Mucosa of rectum (tissue), 2 donors: ENCODE measurements at regions not wholly inside any gene's neighbourhood (a gene's known extent, or its start where the extent isn't known, plus 50 kb on each side); places are given as distances from the start of the nearest gene placed in this dataset.

Experiments
- H3K27ac ChIP-seq, 2 donors: one replicate each; pipeline ENCODE4 v1.7.0; 2013; ENCODE audit warnings: inconsistent platforms in 2 of 2, low read depth in 2 of 2, low read length in 2 of 2
- H3K27me3 ChIP-seq, 2 donors: one replicate each; pipeline ENCODE4 v1.7.0; 2013; ENCODE audit warnings: low read length in 2 of 2; ENCODE audit not compliant: control insufficient read depth in 2 of 2, insufficient read depth in 2 of 2
- H3K36me3 ChIP-seq, 2 donors: one replicate each; pipeline ENCODE4 v1.7.0; 2013; ENCODE audit warnings: low read length in 2 of 2; ENCODE audit not compliant: control insufficient read depth in 2 of 2, insufficient read depth in 2 of 2
- H3K4me1 ChIP-seq, 2 donors: one replicate each; pipeline ENCODE4 v1.7.0; 2013; ENCODE audit warnings: low read length in 2 of 2, mild to moderate bottlenecking in 1 of 2; ENCODE audit not compliant: control insufficient read depth in 2 of 2, insufficient read depth in 2 of 2
- H3K4me3 ChIP-seq, 2 donors: one replicate each; pipeline ENCODE4 v1.7.0; 2013; ENCODE audit warnings: low read length in 2 of 2
- H3K9ac ChIP-seq, 2 donors: one replicate each; pipeline ENCODE4 v1.7.0; 2013; ENCODE audit warnings: low read length in 2 of 2, low read depth in 1 of 2, mild to moderate bottlenecking in 1 of 2
- H3K9me3 ChIP-seq, 2 donors: one replicate each; pipeline ENCODE4 v1.7.0; 2013; ENCODE audit warnings: low read length in 2 of 2; ENCODE audit not compliant: control insufficient read depth in 2 of 2
- donor health status: healthy.
- donor health status: Normal muscosa, but diverticular disease.

DNA sequence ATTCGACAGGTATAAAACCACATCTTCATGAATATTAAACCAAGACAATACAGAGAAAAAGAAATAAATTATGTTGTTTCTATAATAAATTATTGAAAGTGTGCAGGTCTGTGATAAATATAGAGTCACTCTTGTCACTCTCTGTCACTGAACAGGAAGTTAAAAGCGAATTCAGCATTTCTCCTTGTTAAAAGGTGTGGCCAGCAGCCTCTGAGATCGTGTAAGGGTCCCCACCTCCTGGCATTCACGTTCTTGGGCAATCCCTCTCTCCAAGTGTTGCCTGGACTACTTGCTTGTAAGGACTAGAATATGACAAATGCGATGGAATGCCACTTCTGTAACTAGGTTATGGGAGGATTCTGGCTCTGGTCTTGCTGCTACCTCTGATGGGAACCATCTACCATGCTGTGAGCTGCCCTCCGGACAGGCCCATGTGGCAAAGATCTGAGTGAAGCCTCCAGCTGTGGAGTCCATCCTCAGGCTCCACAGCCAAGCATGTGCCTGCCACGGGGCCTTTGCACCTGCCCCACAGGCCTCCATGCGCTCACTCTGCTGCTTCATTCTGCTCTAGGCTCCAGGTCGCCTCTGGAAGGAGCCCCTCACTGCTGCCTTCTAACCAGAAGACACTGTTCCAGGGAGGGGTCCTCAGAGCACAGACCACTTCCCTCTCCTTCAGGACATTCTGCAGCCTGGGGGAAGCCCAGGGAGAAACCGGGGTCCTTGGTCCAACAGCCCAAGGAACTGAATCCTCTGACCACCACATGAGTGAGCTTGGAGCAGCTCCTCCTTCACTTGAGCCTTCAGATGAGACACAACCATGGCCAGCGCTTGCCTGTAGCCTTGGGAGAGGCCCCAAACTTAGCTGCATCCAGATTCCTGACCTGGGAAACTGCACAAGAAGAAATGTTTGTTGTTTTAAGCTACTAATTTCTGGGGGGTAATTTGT is 202.9 kb upstream of the HDAC4 start:
- Histone ChIP-seq H3K4me3 (no peak overlapping the region), H3K36me3 (no peaks in the 10 kb centered on the region), H3K9me3 (no peaks in the 10 kb centered on the region), H3K4me1 (no peaks in the 10 kb centered on the region), H3K9ac (no peak overlapping the region), H3K27ac (no peak overlapping the region), H3K27me3 (peaks cover 2 to 4% of the 10 kb centered on the region in 2 donors)

GRCh38 chr2:239602290-239603282 is 201.8 kb upstream of the HDAC4 start:
- no peak overlapping the region for H3K27ac ChIP-seq
- no peaks in the 10 kb centered on the region for H3K4me1 ChIP-seq
- peaks cover 2 to 4% of the 10 kb centered on the region in 2 donors for H3K27me3 ChIP-seq
- H3K9ac ChIP-seq, result no peak overlapping the region
- H3K4me3 ChIP-seq, result no peak overlapping the region
- H3K36me3 ChIP-seq, result no peaks in the 10 kb centered on the region
- no peaks in the 10 kb centered on the region for H3K9me3 ChIP-seq

GRCh38 chr2:239601880-239602279 is 201.1 kb upstream of the HDAC4 start:
- no peaks in the 10 kb centered on the region for H3K36me3 ChIP-seq
- H3K4me3 ChIP-seq, result no peak overlapping the region
- no peaks in the 10 kb centered on the region for H3K4me1 ChIP-seq
- no peak overlapping the region for H3K27ac ChIP-seq
- no peak overlapping the region for H3K9ac ChIP-seq
- no peaks in the 10 kb centered on the region for H3K9me3 ChIP-seq
- H3K27me3 ChIP-seq, result peaks cover 2 to 4% of the 10 kb centered on the region in 2 donors

DNA sequence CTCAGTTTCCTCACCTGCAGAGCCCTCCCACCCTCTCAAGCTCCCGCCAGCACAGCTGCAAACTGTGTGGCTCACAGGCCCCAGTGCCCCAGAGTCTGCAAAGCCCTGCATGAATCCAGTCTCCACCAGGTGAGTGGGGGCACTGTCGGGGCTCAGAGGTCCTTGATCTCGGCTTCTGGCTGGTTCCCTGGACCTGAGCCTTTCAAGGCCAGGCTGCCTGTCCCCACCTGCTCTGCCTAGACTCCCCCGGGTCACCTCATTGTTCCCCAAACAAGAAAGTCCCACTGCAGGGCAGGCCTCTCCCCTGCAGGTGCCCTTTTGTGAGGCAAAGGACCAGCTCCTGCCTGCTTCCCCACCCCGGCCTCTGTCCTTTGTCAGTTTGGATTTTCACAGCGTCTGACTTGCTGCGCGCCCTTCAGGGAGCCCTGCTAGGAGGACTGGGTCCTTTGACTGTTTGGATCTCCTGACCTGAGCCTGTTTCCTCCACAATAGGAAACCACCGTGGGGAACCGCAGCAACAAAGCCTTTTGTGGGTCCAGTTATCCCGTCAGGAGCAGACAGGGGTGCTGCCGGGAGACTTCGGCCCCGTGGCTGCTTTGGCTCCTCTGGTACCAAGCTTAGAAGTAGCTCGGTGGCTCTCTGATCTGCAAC is 200.5 kb upstream of the HDAC4 start:
- H3K9ac ChIP-seq, result no peak overlapping the region
- H3K9me3 ChIP-seq, result no peaks in the 10 kb centered on the region
- no peaks in the 10 kb centered on the region for H3K4me1 ChIP-seq
- no peak overlapping the region for H3K4me3 ChIP-seq
- no peak overlapping the region for H3K27ac ChIP-seq
- H3K36me3 ChIP-seq, result no peaks in the 10 kb centered on the region
- peaks cover 2 to 4% of the 10 kb centered on the region in 2 donors for H3K27me3 ChIP-seq

DNA sequence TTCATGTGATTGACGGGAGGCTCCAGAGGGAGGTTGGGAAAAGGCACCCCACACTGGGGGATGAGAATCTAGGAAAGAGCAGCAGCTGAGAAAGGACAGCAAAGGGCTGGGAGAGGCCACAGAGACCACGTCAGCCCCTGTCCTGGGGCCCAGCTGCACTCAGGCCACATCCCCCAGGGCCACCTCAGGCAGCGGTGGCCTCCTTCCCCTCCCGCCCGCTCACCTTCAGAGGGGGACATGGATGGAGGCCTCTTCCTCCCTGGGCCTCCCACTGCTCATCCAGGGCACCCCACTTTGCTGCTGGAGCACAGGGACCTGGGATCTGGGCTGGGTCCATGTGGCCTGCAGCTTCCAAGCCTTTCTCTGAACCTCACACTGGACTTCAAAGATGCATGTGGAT is 199.8 kb upstream of the HDAC4 start:
- Histone ChIP-seq H3K27me3 (peaks cover 2 to 4% of the 10 kb centered on the region in 2 donors), H3K27ac (no peak overlapping the region), H3K9me3 (no peaks in the 10 kb centered on the region)

DNA sequence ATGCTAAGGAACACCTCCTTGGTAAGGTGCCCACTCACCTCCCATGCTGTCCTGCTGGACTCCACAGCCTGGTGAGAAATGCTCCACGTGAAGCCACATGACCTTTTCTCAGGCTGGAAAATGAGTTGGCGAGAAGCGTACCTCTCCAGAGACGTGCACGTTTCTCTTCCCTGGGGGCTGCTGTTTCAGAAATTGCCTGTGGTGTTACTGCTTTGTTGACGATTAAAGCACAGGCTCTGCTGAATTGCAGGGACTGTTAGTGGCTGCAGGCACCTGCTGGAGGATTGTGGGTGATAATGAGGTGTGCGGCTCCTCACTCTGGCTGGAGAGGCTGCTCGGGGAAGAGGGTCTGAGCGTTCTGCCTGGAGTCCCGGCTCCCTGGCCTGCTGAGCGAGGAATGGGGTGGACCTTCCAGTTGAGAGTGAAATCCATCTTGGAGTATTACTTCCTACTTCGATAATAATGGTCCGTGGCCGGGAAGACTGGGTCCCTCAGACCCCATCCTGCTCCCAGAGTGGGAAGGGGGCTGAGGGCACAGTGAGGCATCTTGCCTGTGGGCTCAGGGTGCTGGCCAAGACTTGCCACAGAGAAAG is 199.3 kb upstream of the HDAC4 start:
- H3K4me1 ChIP-seq, result no peaks in the 10 kb centered on the region
- no peak overlapping the region for H3K9ac ChIP-seq
- no peaks in the 10 kb centered on the region for H3K36me3 ChIP-seq
- H3K4me3 ChIP-seq, result no peak overlapping the region
- H3K9me3 ChIP-seq, result no peaks in the 10 kb centered on the region
- no peak overlapping the region for H3K27ac ChIP-seq
- peaks cover 2 to 4% of the 10 kb centered on the region in 2 donors for H3K27me3 ChIP-seq

More for the DNA sequence above, 199.8 kb upstream of the HDAC4 start:
- Histone ChIP-seq H3K4me1 (no peaks in the 10 kb centered on the region), H3K4me3 (no peak overlapping the region), H3K9ac (no peak overlapping the region), H3K36me3 (no peaks in the 10 kb centered on the region)

DNA sequence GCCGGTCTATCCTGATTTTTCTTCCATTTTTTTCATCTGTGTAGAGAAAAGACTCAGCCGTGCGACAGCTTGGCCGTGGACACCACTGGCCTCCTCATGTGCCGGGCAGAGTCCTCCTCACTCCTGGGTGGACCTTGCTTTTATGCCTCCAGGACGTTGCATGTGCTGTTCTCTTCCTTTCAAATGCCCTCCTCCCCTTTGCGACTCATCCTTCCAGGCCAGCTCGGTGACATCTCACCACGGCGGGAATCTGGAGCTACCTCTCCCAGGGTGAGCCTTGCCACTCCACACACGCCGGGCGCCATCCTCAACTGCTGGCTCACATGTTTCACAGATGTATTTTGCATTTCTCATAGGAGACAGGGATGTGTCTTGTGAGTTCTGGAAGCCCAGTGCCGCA is 198.5 kb upstream of the HDAC4 start:
- Histone ChIP-seq H3K4me3 (no peak overlapping the region), H3K9me3 (no peaks in the 10 kb centered on the region), H3K4me1 (no peaks in the 10 kb centered on the region), H3K36me3 (no peaks in the 10 kb centered on the region), H3K27ac (no peak overlapping the region), H3K27me3 (peaks cover 2 to 4% of the 10 kb centered on the region in 2 donors), H3K9ac (no peak overlapping the region)

GRCh38 chr2:239598732-239599090 is 197.9 kb upstream of the HDAC4 start:
- Histone ChIP-seq H3K27ac (no peak overlapping the region), H3K4me3 (no peak overlapping the region), H3K36me3 (no peaks in the 10 kb centered on the region), H3K9me3 (no peaks in the 10 kb centered on the region), H3K4me1 (no peaks in the 10 kb centered on the region), H3K27me3 (peaks cover 2% of the 10 kb centered on the region in 2 donors), H3K9ac (no peak overlapping the region)

DNA sequence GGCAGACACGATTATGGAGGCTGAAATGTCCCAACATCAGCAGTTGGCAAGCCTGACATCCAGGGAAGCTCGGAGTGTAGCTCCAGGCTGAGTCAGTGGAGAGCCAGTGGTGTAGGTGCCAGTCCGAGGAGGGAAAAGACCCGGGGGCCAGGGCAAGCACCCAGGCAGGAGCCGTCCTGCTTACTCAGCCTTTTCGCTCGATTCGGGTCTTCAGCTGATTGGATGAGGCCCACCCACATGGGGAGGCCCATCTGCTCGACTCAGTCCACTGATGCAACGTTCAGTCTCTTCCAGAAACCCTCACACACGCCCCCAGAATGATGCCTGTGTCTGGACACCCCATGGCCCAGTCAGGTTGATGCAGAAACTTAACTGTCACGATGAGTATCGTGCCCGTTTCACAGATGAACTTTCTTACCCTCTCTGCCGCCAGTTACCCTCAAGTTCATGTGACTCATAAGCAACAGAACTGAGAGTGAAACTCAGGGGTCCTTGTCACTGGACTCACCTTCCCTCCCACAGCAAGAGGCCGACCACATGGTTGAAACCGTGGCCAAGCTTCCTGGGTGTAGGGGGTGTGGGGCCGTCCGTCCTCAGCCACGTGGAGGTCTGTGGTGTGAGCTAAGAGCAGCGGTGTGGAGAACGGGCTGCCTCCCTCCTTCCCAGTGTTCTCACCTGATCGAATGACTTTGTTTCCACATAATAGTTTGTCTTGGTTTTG is 197.4 kb upstream of the HDAC4 start:
- H3K27me3 ChIP-seq, result peaks cover 0 to 2% of the 10 kb centered on the region in 2 donors
- no peak overlapping the region for H3K27ac ChIP-seq
- no peaks in the 10 kb centered on the region for H3K36me3 ChIP-seq
- no peaks in the 10 kb centered on the region for H3K9me3 ChIP-seq
- no peaks in the 10 kb centered on the region for H3K4me1 ChIP-seq
- H3K4me3 ChIP-seq, result no peak overlapping the region
- no peak overlapping the region for H3K9ac ChIP-seq
